ENCODE measurements at regions not wholly inside any gene's neighbourhood (a gene's known extent, or its start where the extent isn't known, plus 50 kb on each side); places are given as distances from the start of the nearest gene placed in this dataset.

DNA sequence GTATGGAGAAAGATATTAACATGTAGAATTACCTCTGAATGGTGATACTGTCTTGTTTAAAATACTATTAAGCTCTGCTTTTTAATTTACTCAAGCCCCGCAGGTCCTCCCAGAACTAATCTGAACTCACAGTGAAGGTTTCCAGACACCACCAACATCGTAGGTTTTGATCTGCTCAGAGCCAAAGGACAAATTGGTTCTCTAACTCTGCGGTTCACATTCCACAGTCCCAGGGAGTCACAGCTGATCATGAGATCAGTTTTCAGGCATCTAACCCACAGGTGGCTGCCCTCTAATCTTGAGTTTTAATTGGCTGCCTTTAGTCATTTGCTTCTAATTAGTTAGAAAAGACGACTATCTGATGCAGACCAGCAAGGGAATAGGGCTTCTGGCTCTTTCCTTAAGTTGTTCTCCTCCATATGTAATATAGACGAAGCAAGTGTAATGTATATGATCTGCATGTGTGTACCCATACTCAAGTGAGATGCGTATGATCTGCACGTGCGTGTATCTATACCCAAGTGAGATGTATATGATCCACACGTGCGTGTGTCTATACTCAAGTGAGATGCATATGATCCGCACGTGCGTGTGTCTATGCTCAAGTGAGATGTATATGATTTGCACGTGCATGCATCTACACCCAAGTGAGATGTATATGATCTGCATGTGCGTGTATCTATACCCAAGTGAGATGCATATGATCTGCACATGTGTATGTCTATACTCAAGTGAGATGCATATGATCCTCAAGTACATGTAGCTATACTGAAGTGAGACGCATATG lies 331.5 kb upstream of the NPVF start:
- no peak for DNase-seq

GRCh38 chr7:25562673-25563182 lies 334.4 kb upstream of the NPVF start:
- DNase-seq: no peak

GRCh38 chr7:25565002-25565401 lies 336.7 kb upstream of the NPVF start:
- peak; percentile 7 for DNase-seq

DNA sequence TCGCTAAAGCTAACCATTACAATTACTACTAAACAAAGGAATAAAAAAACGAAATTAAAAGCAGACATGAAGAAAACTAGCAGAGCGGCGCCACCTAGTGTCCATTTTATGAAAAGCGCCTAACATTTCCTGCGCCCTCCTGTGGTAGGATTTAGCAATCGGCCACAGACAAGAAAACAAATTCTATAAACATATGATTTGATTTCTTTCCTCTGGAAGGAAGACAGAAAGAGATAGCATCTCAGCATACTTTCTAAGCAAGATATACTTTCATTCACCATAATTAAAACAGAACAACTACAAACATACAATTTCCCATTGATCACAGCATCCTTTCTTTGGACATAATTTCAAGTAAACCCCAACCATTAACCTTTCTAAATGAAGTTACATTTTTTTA lies 337.7 kb upstream of the NPVF start:
- peak; percentile 74 for DNase-seq

DNA sequence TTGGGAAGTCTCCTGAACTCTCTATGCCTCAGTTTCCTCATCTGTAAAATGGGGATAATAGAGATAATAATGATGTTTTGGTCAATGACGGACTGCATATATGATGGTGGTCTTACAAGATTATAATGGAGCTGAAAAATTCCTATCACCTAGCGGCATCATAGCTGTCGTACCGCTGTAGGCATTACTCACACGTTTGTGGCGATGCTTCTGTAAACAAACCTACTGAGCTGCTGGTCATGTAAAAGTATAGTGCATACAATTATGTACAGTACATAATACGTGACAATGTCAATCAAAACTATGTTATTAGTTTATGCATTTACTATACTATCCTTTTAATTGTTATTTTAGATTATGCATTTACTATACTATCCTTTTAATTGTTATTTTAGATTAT lies 339.1 kb upstream of the NPVF start:
- no peak for DNase-seq

DNA sequence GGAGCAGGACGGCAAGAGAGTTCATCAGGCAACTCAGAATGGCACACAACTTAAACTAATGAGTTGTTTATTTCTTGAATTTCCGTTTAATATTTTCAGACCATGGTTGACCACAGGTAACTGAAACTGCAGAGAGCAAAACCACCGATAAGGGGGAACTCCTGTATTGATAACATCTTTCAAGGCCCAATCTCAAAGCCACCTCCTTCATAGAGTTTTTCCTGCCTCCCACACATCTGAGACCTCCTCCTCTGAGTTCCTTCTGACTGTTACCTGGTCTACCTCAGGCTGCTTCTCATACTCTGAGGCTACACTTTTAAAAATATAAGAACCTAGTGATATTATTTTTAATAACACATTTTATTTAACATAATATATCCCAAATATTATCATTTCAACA lies 341.5 kb upstream of the NPVF start:
- no peak for DNase-seq

- no peak for DNase-seq
Observed at GRCh38 chr7:25572423-25572822, 344.1 kb upstream of the NPVF start.

- DNase-seq: no peak
Observed at GRCh38 chr7:25574828-25575227, 346.5 kb upstream of the NPVF start.

GRCh38 chr7:25575634-25576033 lies 347.3 kb upstream of the NPVF start:
- DNase-seq: no peak

- no peak for DNase-seq
Observed at GRCh38 chr7:25578991-25579777, 350.9 kb upstream of the NPVF start.

DNA sequence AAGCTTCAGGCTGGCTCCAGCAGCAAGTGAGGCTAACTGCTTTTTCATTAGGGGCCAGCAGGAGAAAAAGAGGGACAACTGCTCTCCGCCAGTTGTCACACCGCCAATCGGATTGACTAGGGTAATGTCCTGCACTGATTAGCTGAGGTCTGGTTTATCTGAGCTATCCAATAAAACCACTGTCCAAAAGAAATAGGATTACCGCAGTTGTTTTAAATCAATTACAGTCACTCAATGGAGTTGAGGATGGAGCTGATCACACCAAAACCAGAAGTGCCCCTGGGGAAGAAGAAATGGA lies 351.4 kb upstream of the NPVF start:
- DNase-seq: no peak

GRCh38 chr7:25580141-25580540 lies 351.9 kb upstream of the NPVF start:
- DNase-seq: no peak

- no peak for DNase-seq
Observed at GRCh38 chr7:25583621-25584020, 355.3 kb upstream of the NPVF start.

DNA sequence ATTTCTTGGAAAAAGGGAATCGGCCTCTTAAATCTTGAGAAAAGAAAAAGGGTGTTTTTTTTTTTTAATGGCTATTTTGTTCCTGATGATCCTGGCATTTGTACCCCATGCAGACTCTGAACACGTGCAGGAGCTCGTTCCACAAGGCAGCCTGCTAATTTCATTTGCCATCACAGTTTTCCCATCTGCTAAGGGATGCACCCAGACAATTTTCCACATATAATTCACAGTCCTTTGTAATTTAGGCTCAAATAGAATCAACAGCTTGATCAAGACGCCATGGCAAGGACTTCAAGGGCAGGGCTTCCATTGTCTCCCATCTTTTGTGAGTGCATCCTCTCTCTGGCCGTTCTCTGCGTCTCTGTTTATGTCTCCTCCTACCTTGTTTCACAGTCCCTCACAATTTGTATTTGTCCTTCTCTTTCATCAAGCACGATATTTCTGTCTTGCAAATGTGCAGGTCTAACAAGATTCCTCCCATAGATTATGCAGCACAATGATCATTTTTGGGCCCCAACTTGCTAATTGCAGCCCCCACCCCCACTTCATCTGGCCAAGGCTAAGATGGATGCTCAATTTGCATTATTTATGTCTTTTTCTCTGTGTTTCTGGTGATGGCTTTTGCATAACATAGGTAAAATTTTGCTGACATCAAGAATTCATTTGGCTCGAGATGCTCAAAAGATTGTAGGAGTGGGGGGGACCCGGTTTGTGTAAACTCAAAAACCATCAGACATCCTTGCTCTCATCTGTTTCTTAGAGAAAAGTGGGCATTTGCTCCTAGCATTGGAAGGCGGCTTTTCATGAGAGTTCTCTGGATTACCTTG lies 356.0 kb upstream of the NPVF start:
- DNase-seq: no peak

DNA sequence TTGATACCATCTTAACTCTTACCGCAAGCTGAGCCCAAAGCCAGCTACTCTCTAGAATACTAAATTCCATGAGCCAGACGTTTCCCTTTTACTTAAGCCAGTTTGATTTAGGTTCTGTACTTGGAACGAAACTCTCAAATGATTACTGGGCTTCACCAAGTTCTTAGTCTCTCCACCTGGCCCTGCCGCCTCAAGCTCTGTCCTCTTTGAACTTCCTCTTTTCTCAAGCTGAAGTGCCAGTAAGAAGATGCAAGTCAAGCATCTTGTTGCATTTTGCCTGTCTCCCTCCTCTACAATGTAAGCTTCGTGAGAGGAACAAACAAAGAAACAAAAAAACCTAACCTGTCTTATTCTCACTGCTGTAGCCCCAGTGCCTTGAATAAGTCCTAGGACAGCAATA lies 358.2 kb upstream of the NPVF start:
- no peak for DNase-seq

DNA sequence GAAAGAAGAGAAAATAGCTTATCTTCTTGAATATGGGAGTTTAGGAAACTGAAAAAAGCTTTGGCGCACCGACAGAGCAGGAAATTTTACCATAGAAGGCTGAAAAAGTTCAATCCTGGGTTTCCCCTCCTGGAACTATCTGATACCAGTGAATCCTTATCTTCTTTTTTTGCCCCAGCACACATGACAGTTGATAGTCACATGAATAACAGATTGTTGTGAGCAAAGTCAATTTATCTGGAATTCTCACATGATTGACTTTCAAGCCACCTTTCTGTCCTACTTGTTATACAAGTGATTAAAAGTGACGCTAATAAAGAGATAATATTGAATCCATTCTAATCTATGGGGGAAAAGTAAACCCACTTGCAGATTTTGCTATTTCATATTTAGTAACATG lies 365.8 kb upstream of the NPVF start:
- DNase-seq: no peak

- DNase-seq: no peak
Observed at GRCh38 chr7:25594728-25595127, 366.4 kb upstream of the NPVF start.

DNA sequence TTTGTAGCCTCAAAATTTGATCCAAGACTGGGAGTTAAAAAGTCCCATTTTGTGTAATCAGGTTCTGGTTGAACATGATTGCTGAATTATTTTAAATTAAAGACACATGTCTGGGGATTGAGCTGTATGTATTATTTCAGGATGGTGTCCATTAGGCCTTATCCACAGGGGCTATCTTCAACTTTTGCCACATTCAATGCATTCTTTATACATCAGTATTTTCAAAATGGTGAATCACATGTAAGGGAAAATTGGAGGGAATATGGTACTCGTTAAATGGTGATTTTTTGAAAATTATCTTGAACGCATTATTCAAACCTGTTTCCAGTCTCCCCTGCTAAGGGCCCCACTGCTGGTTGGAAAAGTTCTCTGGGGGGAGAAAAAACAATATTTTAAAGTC lies 367.7 kb upstream of the NPVF start:
- peak; percentile 22 for DNase-seq

GRCh38 chr7:25596443-25596842 lies 368.2 kb upstream of the NPVF start:
- DNase-seq: no peak

GRCh38 chr7:25597946-25598345 lies 369.7 kb upstream of the NPVF start:
- DNase-seq: no peak

DNA sequence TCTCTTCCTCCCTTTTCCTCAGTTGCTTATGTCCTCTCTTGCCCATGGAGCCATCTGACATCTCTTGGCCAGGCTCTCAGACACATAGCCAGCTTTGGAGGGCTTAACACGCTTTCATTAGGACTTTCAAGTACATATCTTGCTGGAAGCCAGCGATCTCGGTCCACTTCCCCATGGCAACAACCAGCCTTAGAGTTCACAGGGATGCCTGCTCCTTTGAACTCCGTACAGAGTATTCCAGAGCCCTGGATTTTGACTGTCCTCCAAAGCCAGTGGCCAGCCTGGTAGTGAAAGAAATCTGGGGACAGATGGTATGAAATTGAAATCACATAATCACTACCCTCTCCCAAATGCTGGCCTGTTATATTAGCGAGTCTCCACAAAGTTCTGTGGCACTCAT lies 370.5 kb upstream of the NPVF start:
- no peak for DNase-seq

DNA sequence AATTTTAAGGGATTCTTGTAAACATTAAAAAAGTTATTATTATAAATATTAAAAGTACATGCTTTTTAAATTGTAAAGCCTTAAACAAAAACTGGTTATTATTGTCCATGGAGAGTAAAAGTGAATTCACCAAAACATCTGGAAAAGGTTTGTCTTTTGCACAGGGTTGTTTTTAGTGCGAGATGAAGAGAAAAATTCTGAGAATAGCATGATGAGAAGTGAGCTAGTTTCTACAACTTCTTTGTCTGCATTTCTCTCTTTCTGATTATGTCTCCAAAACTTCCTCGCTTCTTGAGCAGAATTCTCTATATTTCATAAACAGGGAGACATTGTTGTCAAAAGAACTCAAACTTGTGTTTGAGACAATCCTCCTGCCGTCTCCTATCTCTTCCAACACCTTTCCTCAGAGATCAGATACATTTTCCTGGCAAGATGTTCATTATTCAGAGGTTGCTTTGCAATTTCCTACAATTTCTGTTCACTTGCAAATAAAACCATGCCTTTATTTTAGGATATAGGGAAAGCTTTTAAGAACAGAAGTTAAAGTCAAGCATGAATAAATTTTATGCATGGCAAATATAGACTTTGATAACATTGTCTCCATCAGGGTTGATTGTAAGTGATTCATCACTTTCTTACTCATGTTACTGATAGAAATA lies 372.1 kb upstream of the NPVF start:
- no peak for DNase-seq

Measured in fibroblast of skin of scalp (primary cell).